ENCODE measurements at regions not wholly inside any gene's neighbourhood (a gene's known extent, or its start where the extent isn't known, plus 50 kb on each side); places are given as distances from the start of the nearest gene placed in this dataset.

DNA sequence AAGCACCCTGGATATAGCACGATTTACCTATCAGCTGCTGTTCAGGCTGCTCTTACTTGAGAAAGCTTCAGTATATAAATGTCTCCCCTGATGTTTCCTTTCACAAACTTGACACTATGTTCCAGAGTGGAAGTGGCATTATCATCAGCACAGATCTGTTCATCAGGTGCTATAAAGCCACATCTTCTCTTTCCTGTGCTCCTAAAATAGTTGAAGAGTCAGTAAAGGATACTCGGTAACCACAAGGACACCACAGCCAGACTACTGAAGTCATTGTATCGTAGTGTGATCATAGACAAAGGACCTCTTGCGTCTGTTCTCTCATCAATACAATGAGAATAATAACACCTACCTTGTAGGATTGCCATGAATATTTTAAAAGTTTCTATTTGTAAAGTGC, 841.0 kb upstream of the CELF4 start:
- TF ChIP-seq, protein P1, sequence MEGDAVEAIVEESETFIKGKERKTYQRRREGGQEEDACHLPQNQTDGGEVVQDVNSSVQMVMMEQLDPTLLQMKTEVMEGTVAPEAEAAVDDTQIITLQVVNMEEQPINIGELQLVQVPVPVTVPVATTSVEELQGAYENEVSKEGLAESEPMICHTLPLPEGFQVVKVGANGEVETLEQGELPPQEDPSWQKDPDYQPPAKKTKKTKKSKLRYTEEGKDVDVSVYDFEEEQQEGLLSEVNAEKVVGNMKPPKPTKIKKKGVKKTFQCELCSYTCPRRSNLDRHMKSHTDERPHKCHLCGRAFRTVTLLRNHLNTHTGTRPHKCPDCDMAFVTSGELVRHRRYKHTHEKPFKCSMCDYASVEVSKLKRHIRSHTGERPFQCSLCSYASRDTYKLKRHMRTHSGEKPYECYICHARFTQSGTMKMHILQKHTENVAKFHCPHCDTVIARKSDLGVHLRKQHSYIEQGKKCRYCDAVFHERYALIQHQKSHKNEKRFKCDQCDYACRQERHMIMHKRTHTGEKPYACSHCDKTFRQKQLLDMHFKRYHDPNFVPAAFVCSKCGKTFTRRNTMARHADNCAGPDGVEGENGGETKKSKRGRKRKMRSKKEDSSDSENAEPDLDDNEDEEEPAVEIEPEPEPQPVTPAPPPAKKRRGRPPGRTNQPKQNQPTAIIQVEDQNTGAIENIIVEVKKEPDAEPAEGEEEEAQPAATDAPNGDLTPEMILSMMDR (IDR thresholded peaks at IDR 0.05; ENCODE audit: low read depth, low read length, poor library complexity, severe bottlenecking) = no peak
- no peak for TF ChIP-seq EZH2phosphoT487 (IDR thresholded peaks at IDR 0.05; ENCODE audit: borderline replicate concordance, low read length)

All from DOHH2 (cell line).